HCT116 (cell line): ENCODE measurements at regions not wholly inside any gene's neighbourhood (a gene's known extent, or its start where the extent isn't known, plus 50 kb on each side); places are given as distances from the start of the nearest gene placed in this dataset.
A peak's percentile ranks its signal among the peaks of the same experiment; 100 is the strongest.
"Not testable (repeated sequence)": the region's sequence is repeated elsewhere in the genome, so short reads cannot be mapped to it uniquely, and the experiment has no call there.

Source experiments
- ATAC-seq: fragments of 200-7000 bp; cut with Tn5 transposase; 2 replicates; pipeline ENCODE4 v1.9.1; 2020; ENCODE audit warnings: mild to moderate bottlenecking, moderate library complexity
- BruUV-seq: library from RNA; stranded (reverse); fragments of 400-500 nt; replicated peaks from 2 replicates; lab custom pipeline; 2021; lab: Mats Ljungman, UMichigan
- CTCF ChIA-PET: fragments of 300-600 bp; sonication (Branson Sonifier 250); formaldehyde crosslinking; loops from one replicate; lab custom pipeline; 2021; ENCODE audit warnings: antibody characterized with exemption; lab: Charles Lee
- POLR2A ChIA-PET: fragments of 300-600, 350-600 bp; sonication (Branson Sonifier 250); formaldehyde crosslinking; loops from one replicate; lab custom pipeline; 2021; ENCODE audit warnings: antibody characterized with exemption; lab: Charles Lee
- RAD21 ChIA-PET, 2 experiments: fragments of 300-600 bp; sonication (Branson Sonifier 250); formaldehyde crosslinking; loops; one replicate each; lab custom pipeline; 2023; ENCODE audit warnings: low total read pairs in 2 of 2; ENCODE audit not compliant: uncharacterized antibody in 2 of 2, unreplicated experiment in 2 of 2, low non-redundant PET in 1 of 2; lab: Charles Lee
- DNase-seq: peaks from one replicate; pipeline ENCODE4 v3.0.0-alpha.2; 2010; ENCODE audit warnings: low read depth, low spot score
- H2AFZ ChIP-seq: fragments of 200-600 bp; shearing (Covaris generic), sonication (generic); 2 replicates; pipeline ENCODE4 v1.6.1; 2017; ENCODE audit warnings: low read depth, mixed run types, mixed read lengths, antibody characterized with exemption, low read length; ENCODE audit not compliant: poor library complexity, severe bottlenecking
- H3K27ac ChIP-seq: 2 replicates; pipeline ENCODE4 v1.5.1; 2012; ENCODE audit warnings: low read depth, low read length
- H3K27me3 ChIP-seq: fragments of 200-600 bp; sonication (generic); 2 replicates; pipeline ENCODE4 v1.6.1; 2016; ENCODE audit warnings: mixed run types, low read length, mixed read lengths; ENCODE audit not compliant: insufficient read depth
- H3K36me3 ChIP-seq, 2 experiments: fragments of 200-500 bp in 1 of 2; fragments of 200-600 bp in 1 of 2; sonication (Bioruptor generic) in 1 of 2; sonication (generic) in 1 of 2; 2 replicates each; pipeline versions ENCODE4 v1.5.1 to v1.6.1; 2014 to 2016; ENCODE audit warnings: low read length in 2 of 2, inconsistent platforms in 1 of 2, mixed read lengths in 1 of 2, mixed run types in 1 of 2; ENCODE audit not compliant: insufficient read depth in 2 of 2, control insufficient read depth in 1 of 2
- H3K4me1 ChIP-seq, 2 experiments: fragments of 200-600 bp in 1 of 2; sonication (generic) in 1 of 2; 2 replicates each; pipeline versions ENCODE4 v1.5.1 to v1.6.1; 2012 to 2017; ENCODE audit warnings: low read length in 2 of 2, inconsistent platforms in 1 of 2, mild to moderate bottlenecking in 1 of 2, mixed read lengths in 1 of 2, mixed run types in 1 of 2, moderate library complexity in 1 of 2; ENCODE audit not compliant: insufficient read depth in 2 of 2, control insufficient read depth in 1 of 2
- H3K4me2 ChIP-seq: fragments of 200-600 bp; sonication (generic); 2 replicates; pipeline ENCODE4 v1.6.1; 2017; ENCODE audit warnings: mixed run types, low read length, mixed read lengths
- H3K4me3 ChIP-seq, 2 experiments: fragments of 200-600 bp in 1 of 2; sonication (generic) in 1 of 2; replicated peaks in 1 of 2; 2 replicates each; pipeline ENCODE4 v1.5.1; 2011 to 2016; ENCODE audit warnings: low read length in 2 of 2, control low read depth in 1 of 2, low read depth in 1 of 2, mild to moderate bottlenecking in 1 of 2, mixed read lengths in 1 of 2, mixed run types in 1 of 2
- H3K79me2 ChIP-seq: fragments of 200-600 bp; sonication (generic); 2 replicates; pipeline ENCODE4 v1.6.1; 2017; ENCODE audit warnings: mild to moderate bottlenecking, mixed run types, low read length, moderate library complexity, mixed read lengths; ENCODE audit not compliant: insufficient read depth
- H3K9ac ChIP-seq: fragments of 200-600 bp; sonication (generic); 2 replicates; pipeline ENCODE4 v1.6.1; 2016; ENCODE audit warnings: low read length, mixed read lengths
- H3K9me2 ChIP-seq: fragments of 200-600 bp; sonication (generic), shearing (Covaris generic); 2 replicates; pipeline ENCODE4 v1.6.1; 2017; ENCODE audit warnings: mixed run types, mild to moderate bottlenecking, moderate library complexity; ENCODE audit not compliant: insufficient read depth
- H3K9me3 ChIP-seq, 2 experiments: fragments of 200-500 bp in 1 of 2; fragments of 200-600 bp in 1 of 2; sonication (Bioruptor generic) in 1 of 2; sonication (generic) in 1 of 2; 2 replicates each; pipeline ENCODE4 v1.6.1; 2014 to 2017; ENCODE audit warnings: low read length in 2 of 2, mixed read lengths in 2 of 2, inconsistent platforms in 1 of 2, low read depth in 1 of 2, mild to moderate bottlenecking in 1 of 2, mixed run types in 1 of 2, moderate library complexity in 1 of 2; ENCODE audit not compliant: control insufficient read depth in 1 of 2, insufficient read depth in 1 of 2
- H4K20me1 ChIP-seq: fragments of 200-600 bp; sonication (generic), shearing (Covaris generic); 2 replicates; pipeline ENCODE4 v1.6.1; 2017; ENCODE audit warnings: mixed run types, mild to moderate bottlenecking, moderate library complexity; ENCODE audit not compliant: insufficient read depth
- CBX3 ChIP-seq: IDR thresholded peaks from 2 replicates; pipeline ENCODE4 v1.6.1; 2012; ENCODE audit warnings: low read depth
- EGR1 ChIP-seq: IDR thresholded peaks from 2 replicates; pipeline ENCODE4 v1.6.1; 2012; ENCODE audit warnings: low read depth
- ELF1 ChIP-seq: IDR thresholded peaks from 2 replicates; pipeline ENCODE4 v1.6.1; 2012; ENCODE audit warnings: low read depth, borderline replicate concordance
- FOSL1 ChIP-seq: IDR thresholded peaks from 2 replicates; pipeline ENCODE4 v1.6.1; 2012; ENCODE audit warnings: low read depth
- JUND ChIP-seq: IDR thresholded peaks from 2 replicates; pipeline ENCODE4 v1.6.1; 2012
- POLR2AphosphoS5 ChIP-seq: IDR thresholded peaks from 2 replicates; pipeline ENCODE4 v1.6.1; 2011; ENCODE audit warnings: mild to moderate bottlenecking, low read depth, low read length, moderate library complexity
- RAD21 ChIP-seq: IDR thresholded peaks from 2 replicates; pipeline ENCODE4 v1.6.1; 2012; ENCODE audit warnings: low read depth, mild to moderate bottlenecking
- SP1 ChIP-seq: IDR thresholded peaks from 2 replicates; pipeline ENCODE4 v1.6.1; 2012; ENCODE audit warnings: low read depth
- YY1 ChIP-seq: IDR thresholded peaks from 2 replicates; pipeline ENCODE4 v1.6.1; 2011; ENCODE audit warnings: low read length, low read depth, moderate library complexity, mild to moderate bottlenecking; ENCODE audit not compliant: insufficient replicate concordance; ENCODE audit errors: extremely low read depth
- ZFX ChIP-seq: fragments of 450-650 bp; IDR thresholded peaks from 2 replicates; pipeline ENCODE4 v1.6.1; 2017
- intact Hi-C: fragments of 100-400 bp; cut with micrococcal nuclease; formaldehyde crosslinking; loops from 2 replicates; pipeline ENCODE4 v1.10.0; 2022
- TF ChIP-seq, protein P1 (sequence below): IDR thresholded peaks from 2 replicates; pipeline ENCODE4 v1.6.1; 2012

DNA sequence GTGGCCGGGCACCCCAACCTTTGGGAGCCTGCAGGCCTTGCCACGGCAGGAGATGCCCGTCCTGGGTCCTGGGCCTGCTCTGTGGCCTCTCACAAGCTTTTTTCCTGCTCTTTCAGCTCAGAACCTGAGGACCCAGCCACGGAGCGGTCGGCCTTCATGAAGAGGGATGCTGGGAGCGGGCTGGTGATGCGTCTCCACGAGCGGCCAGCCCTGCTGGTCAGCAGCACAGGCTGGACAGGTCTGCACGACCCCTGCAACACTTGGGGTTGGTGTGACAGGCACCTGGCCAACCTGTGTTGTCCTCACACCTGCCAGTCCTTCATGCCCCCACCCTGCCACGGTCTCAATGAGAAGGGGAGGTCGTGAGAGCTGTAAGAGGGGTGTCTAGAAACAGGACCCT lies 170.0 kb downstream of the ADRA2C start:
- no TSS peak for BruUV-seq
- Histone ChIP-seq H3K27me3 (no peaks in the 10 kb centered on the region), H3K9ac (no peak overlapping the region), H3K79me2 (no peaks in the 10 kb centered on the region), H3K27ac (no peak overlapping the region), H3K4me2 (no peak overlapping the region), H3K9me2 (no peaks in the 10 kb centered on the region), H3K36me3 (no peaks in the 10 kb centered on the region), H3K4me1 (peaks cover 0 to 5% of the 10 kb centered on the region in 2 experiments; a peak in 1 of 4 replicates), H2AFZ (no peak overlapping the region), H4K20me1 (no peaks in the 10 kb centered on the region), H3K9me3 (no peaks in the 10 kb centered on the region), H3K4me3 (no peak overlapping the region)
- ATAC-seq (no peak), DNase-seq (no peak)
- TF ChIP-seq EGR1 (no peak), RAD21 (no peak), POLR2AphosphoS5 (no peak), ZFX (no peak), YY1 (no peak), FOSL1 (no peak), ELF1 (no peak), CBX3 (no peak)
- TF ChIP-seq, protein P1, sequence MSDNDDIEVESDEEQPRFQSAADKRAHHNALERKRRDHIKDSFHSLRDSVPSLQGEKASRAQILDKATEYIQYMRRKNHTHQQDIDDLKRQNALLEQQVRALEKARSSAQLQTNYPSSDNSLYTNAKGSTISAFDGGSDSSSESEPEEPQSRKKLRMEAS, result no peak
- CTCF ChIA-PET, result no interaction called here
- RAD21 ChIA-PET, result no interaction called here
- intact Hi-C loops, result no loop called here
- POLR2A ChIA-PET, result no interaction called here

DNA sequence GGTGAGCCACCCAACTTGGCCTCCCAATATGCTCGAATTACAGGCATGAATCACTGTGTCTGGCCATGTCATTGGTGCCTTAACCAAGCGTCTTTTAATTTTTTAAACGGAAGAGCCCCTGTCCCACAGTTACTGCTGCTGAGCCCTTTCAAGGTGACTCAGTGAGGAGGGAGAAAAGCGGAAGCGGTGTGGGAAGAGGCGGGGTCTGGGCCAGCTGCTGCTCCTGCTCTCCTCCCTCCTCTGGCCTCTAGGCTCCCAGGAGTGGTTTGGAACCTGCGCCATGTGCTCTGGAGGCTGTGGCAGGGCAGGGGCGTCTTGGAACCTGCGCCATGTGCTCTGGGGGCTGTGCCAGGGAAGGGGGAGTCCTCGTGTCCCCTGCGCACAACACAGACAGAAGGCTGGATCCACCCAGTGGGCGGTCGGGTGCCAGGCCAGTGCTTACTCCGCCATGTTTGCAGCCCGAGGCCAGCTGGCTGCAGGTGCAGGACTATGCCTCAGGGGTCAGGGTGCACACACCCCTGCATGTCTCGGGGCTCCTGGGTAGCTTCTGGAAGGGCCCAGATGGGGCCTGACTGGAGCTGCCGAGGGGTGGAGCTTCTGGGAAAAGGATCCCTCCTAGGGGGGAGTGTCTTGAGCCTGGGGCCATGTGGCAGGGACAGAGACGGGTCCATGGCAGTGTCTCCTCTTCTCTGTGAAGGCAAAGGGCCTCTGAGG lies 171.8 kb downstream of the ADRA2C start:
- CTCF ChIA-PET, POLR2A ChIA-PET, H3K79me2 ChIP-seq: not testable (repeated sequence)
- 0 out of 2 replicates have a peak, but pooled peaks have one; percentile 9 for TF ChIP-seq SP1
- TF ChIP-seq JUND, result 0 out of 2 replicates have a peak, but pooled peaks have one; percentile 8
- TF ChIP-seq, protein P1, result peak; percentile 27; the same call in 1 of the 2 replicates
- TF ChIP-seq, all 23 proteins: peak for 3; not testable (repeated sequence) for 20
- Histone ChIP-seq H3K4me2 (peak overlapping the region; percentile 47), H3K4me3 (peak overlapping the region in 1 of 2 experiments; percentile 20; a peak in 2 of 4 replicates), H3K27ac (peak overlapping the region; percentile 30)
- H3K4me1 ChIP-seq, H4K20me1 ChIP-seq, H3K36me3 ChIP-seq, BruUV-seq, intact Hi-C loops, H3K9ac ChIP-seq, RAD21 ChIA-PET, H3K9me3 ChIP-seq, H3K27me3 ChIP-seq, H3K9me2 ChIP-seq, ATAC-seq, H2AFZ ChIP-seq: not testable (repeated sequence)
- DNase-seq, result peak; percentile 6

DNA sequence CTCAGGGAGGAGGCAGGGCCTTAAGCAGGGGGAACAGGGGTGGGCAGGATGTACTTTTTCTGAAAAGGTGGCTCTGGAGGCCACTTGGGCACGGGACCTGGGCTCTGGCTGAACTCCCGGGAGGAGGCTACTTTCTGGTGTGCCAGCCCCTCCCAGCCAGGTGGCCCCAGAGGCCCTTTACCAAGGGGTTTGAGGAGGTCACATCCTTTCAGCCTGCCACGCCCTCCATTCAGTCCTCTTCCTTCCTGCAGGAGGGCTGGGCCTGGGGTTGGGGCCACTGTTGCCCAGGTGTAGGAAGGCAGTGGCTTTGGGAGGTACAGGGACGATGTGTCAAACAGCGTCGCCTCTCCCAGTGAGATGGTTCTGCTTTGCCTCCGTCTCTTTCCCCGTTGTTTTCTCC lies 172.5 kb downstream of the ADRA2C start:
- BruUV-seq, H4K20me1 ChIP-seq, ATAC-seq, intact Hi-C loops, H3K9me2 ChIP-seq, POLR2A ChIA-PET, RAD21 ChIA-PET, H3K79me2 ChIP-seq, H3K27me3 ChIP-seq, CTCF ChIA-PET, H3K36me3 ChIP-seq, H3K9me3 ChIP-seq, H3K9ac ChIP-seq, H3K4me1 ChIP-seq, H2AFZ ChIP-seq: not testable (repeated sequence)
- DNase-seq, result peak; percentile 7
- H3K4me2 ChIP-seq, result peak overlapping the region; percentile 23; the same call in 1 of the 2 replicates
- H3K27ac ChIP-seq, result peak overlapping the region; percentile 45; the same call in 1 of the 2 replicates
- peak overlapping the region in 1 of 2 experiments; percentile 23; a peak in 2 of 4 replicates for H3K4me3 ChIP-seq
